ENCODE measurements at regions not wholly inside any gene's neighbourhood (a gene's known extent, or its start where the extent isn't known, plus 50 kb on each side); places are given as distances from the start of the nearest gene placed in this dataset.

DNA sequence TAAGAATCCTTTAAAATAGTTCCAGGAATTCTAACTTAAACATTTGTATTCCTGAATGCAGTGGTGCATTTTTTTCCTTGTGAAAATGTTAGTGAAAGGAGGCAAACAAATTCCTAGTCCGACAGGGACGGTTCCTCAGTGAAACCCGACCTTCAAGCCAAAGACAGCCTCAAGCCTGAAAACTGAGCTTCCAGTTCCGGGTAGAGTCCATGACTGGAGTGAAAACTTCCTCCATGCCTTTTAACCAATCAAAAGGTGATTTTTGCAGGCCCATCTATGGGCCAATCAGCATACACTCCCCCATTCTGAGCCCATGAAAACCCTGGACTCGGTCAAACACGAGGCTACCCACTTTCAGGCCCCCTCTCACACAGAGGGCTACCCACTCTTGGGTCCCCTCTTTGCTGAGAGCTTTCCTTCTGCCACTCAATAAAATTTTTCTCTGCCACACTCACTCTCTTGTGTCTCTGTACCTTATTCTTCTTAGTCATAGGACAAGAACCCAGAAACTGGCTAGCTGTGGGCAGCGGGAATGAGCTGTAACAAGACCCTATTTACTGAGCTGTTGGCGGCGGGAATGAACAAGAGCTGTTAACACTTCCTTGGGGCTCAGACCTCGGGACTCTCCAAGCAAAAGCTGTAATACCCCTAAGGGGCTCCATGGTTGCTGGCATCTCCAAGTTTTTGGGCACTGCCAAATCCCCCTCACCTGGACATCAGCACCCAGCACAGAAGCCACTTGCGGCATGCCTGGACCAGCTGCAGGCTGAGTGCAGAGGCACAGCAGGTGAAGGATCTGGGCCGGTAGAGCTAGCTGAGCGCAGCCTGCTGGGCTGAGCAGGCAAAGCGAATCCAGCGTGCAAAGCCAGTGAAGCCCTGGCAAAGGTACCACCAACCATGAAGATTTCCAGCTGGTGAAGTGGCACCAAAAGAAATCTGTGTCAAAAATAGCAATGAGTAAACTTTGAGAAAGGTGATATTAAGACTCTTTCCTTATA, 598.8 kb downstream of the MCTP2 start:
- no peaks in the 10 kb centered on the region for H3K9me3 ChIP-seq (ENCODE audit: insufficient read depth in 2 of 2, low read depth in 1 of 2, low read length in 1 of 2)
- H3K23ac ChIP-seq (ENCODE audit: insufficient read length), result no peak overlapping the region
- no peaks in the 10 kb centered on the region for H3K36me3 ChIP-seq (ENCODE audit: control insufficient read depth in 2 of 4, insufficient read depth in 4 of 4, low read length in 3 of 4)
- H2BK5ac ChIP-seq (ENCODE audit: low read depth, low read length), result no peak overlapping the region
- H3K23me2 ChIP-seq (ENCODE audit: low read depth, low read length), result no peaks in the 10 kb centered on the region
- no peaks in the 10 kb centered on the region for H3K27me3 ChIP-seq (replicated peaks in 1 of 4; ENCODE audit: control insufficient read depth in 3 of 4, extremely low read depth in 1 of 4, insufficient read depth in 3 of 4, low read length in 3 of 4)
- H3K56ac ChIP-seq (replicated peaks; ENCODE audit: insufficient read length, low read depth, low read length), result no peak overlapping the region
- no peak overlapping the region for H2BK15ac ChIP-seq (ENCODE audit: low read length)
- TF ChIP-seq, protein P1, sequence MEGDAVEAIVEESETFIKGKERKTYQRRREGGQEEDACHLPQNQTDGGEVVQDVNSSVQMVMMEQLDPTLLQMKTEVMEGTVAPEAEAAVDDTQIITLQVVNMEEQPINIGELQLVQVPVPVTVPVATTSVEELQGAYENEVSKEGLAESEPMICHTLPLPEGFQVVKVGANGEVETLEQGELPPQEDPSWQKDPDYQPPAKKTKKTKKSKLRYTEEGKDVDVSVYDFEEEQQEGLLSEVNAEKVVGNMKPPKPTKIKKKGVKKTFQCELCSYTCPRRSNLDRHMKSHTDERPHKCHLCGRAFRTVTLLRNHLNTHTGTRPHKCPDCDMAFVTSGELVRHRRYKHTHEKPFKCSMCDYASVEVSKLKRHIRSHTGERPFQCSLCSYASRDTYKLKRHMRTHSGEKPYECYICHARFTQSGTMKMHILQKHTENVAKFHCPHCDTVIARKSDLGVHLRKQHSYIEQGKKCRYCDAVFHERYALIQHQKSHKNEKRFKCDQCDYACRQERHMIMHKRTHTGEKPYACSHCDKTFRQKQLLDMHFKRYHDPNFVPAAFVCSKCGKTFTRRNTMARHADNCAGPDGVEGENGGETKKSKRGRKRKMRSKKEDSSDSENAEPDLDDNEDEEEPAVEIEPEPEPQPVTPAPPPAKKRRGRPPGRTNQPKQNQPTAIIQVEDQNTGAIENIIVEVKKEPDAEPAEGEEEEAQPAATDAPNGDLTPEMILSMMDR (IDR thresholded peaks at IDR 0.05; ENCODE audit: control extremely low read depth in 1 of 3, insufficient read depth in 1 of 3, low read depth in 1 of 3, low read length in 3 of 3), result peak; percentile 13 to 41 (median 32); a peak in 2 of 4 replicates
- TF ChIP-seq RAD21 (IDR thresholded peaks at IDR 0.05 in 1 of 2, conservative IDR thresholded peaks at IDR 0.05 in 1 of 2; ENCODE audit: low read depth in 2 of 2, low read length in 2 of 2) (peak; percentile 32 to 43; a peak in 2 of 4 replicates), TCF12 (IDR thresholded peaks at IDR 0.05; ENCODE audit: low read depth, low read length) (no peak), POLR2A (IDR thresholded peaks at IDR 0.05; ENCODE audit: control extremely low read depth in 1 of 2, low read depth in 2 of 2, low read length in 2 of 2) (no peak)
- TF ChIP-seq, protein P2, sequence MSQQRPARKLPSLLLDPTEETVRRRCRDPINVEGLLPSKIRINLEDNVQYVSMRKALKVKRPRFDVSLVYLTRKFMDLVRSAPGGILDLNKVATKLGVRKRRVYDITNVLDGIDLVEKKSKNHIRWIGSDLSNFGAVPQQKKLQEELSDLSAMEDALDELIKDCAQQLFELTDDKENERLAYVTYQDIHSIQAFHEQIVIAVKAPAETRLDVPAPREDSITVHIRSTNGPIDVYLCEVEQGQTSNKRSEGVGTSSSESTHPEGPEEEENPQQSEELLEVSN (IDR thresholded peaks at IDR 0.05), result peak; percentile 88
- H4K5ac ChIP-seq (ENCODE audit: insufficient read length, low read depth, low read length), result no peak overlapping the region
- ChIA-PET POLR2A (ENCODE audit: partially characterized antibody) (no interaction called here), CTCF (ENCODE audit: partially characterized antibody) (interaction anchor here (1.1 to 1.4 kb wide), 2 partner anchors 11 to 108 kb away, joined by 3 read pairs; no protein-coding TSS in a partner anchor)
- DNase-seq (ENCODE audit: low read depth in 1 of 2, low spot score in 2 of 2), result no peak
- H3K14ac ChIP-seq (ENCODE audit: insufficient read length), result no peak overlapping the region
- H3K4me1 ChIP-seq (replicated peaks in 1 of 4; ENCODE audit: control insufficient read depth in 3 of 4, insufficient read depth in 4 of 4, low read length in 3 of 4), result peaks cover 0 to 5% (median 2%) of the 10 kb centered on the region in 4 experiments; a peak in 2 of 7 replicates
- no peaks in the 10 kb centered on the region for H3K79me1 ChIP-seq (ENCODE audit: low read depth, low read length)
- H4K8ac ChIP-seq (ENCODE audit: extremely low read depth, insufficient read depth, low read length), result no peak overlapping the region; the same call in 1 of the 2 replicates
- no peak overlapping the region for H3K27ac ChIP-seq (ENCODE audit: low read depth, low read length)
- no peak overlapping the region for H2BK20ac ChIP-seq (ENCODE audit: low read length)
- H3K4ac ChIP-seq (replicated peaks; ENCODE audit: insufficient read length, low read depth, low read length), result no peak overlapping the region
- peak overlapping the region; percentile 78; the same call in 1 of the 2 replicates for H2AFZ ChIP-seq (ENCODE audit: low read length)
- no peaks in the 10 kb centered on the region for H3K79me2 ChIP-seq (ENCODE audit: control insufficient read depth in 1 of 2, insufficient read depth in 2 of 2, low read length in 2 of 2)
- H4K91ac ChIP-seq (replicated peaks; ENCODE audit: insufficient read length, low read length), result no peak overlapping the region
- no peak overlapping the region for H3K18ac ChIP-seq (ENCODE audit: extremely low read depth, low read length)
- 90% methylated on average over 15 of the region's 15 CpGs; no CpG with 5 or more reads in 1 of the 2 experiments for WGBS, 2 experiments (ENCODE audit: extremely low coverage in 1 of 2, insufficient coverage in 1 of 2, insufficient read length in 1 of 2, insufficient replicate concordance in 2 of 2, low coverage in 1 of 2, low lambda C conversion rate in 2 of 2, missing lambda C conversion rate in 1 of 2)
- H2AK5ac ChIP-seq (ENCODE audit: low read depth, low read length), result no peak overlapping the region
- H2BK12ac ChIP-seq (ENCODE audit: low read depth, low read length), result no peak overlapping the region
- no peak overlapping the region for H3K9ac ChIP-seq (replicated peaks in 1 of 4; ENCODE audit: extremely low read depth in 1 of 4, low read depth in 3 of 4, low read length in 3 of 4)
- H3K4me3 ChIP-seq (ENCODE audit: extremely low read depth in 1 of 4, insufficient read depth in 2 of 4, low read depth in 3 of 4, low read length in 4 of 4), result no peak overlapping the region
- no peak overlapping the region for H3K4me2 ChIP-seq (ENCODE audit: insufficient read depth in 1 of 2, low read depth in 2 of 2, low read length in 2 of 2)
- H4K20me1 ChIP-seq (replicated peaks in 1 of 2; ENCODE audit: control insufficient read depth in 1 of 2, insufficient read depth in 2 of 2, low read length in 2 of 2), result no peaks in the 10 kb centered on the region
- no peak overlapping the region for H2BK120ac ChIP-seq (replicated peaks; ENCODE audit: low read depth, low read length)
- FAIRE-seq, result peak; percentile 7

All from H1 (cell line).